Liver (tissue), 7 donors: ENCODE measurements at regions not wholly inside any gene's neighbourhood (a gene's known extent, or its start where the extent isn't known, plus 50 kb on each side); places are given as distances from the start of the nearest gene placed in this dataset.

Experiments
- DNase-seq: peaks from one replicate; pipeline ENCODE4 v3.0.0-alpha.2; 2017; ENCODE audit warnings: low spot score
- H3K27ac ChIP-seq, 2 donors: one replicate each; pipeline ENCODE4 v1.7.0; 2013; ENCODE audit warnings: inconsistent platforms in 2 of 2, low read length in 2 of 2, control low read depth in 1 of 2, low read depth in 1 of 2, mild to moderate bottlenecking in 1 of 2
- H3K27me3 ChIP-seq, 4 donors: one replicate each; pipeline versions ENCODE4 v1.6.1 to v1.7.0; 2013; ENCODE audit warnings: low read length in 3 of 4, inconsistent platforms in 1 of 4, mild to moderate bottlenecking in 1 of 4, moderate library complexity in 1 of 4; ENCODE audit not compliant: control insufficient read depth in 4 of 4, insufficient read depth in 4 of 4
- H3K36me3 ChIP-seq, 4 donors: one replicate each; pipeline versions ENCODE4 v1.6.1 to v1.7.0; 2013; ENCODE audit warnings: low read length in 3 of 4, mild to moderate bottlenecking in 3 of 4, low read depth in 1 of 4, moderate library complexity in 1 of 4; ENCODE audit not compliant: control insufficient read depth in 4 of 4, insufficient read depth in 3 of 4
- H3K4me1 ChIP-seq, 4 donors: one replicate each; pipeline versions ENCODE4 v1.6.1 to v1.7.0; 2013; ENCODE audit warnings: low read length in 3 of 4, mild to moderate bottlenecking in 3 of 4, moderate library complexity in 1 of 4; ENCODE audit not compliant: control insufficient read depth in 4 of 4, insufficient read depth in 4 of 4
- H3K4me3 ChIP-seq, 3 donors: one replicate each; pipeline versions ENCODE4 v1.6.1 to v1.7.0; 2013; ENCODE audit warnings: low read length in 3 of 3, control low read depth in 1 of 3, low read depth in 1 of 3, mild to moderate bottlenecking in 1 of 3
- H3K9ac ChIP-seq, 2 donors: one replicate each; pipeline ENCODE4 v1.7.0; 2013; ENCODE audit warnings: low read length in 2 of 2, mild to moderate bottlenecking in 2 of 2, moderate library complexity in 2 of 2, control low read depth in 1 of 2, low read depth in 1 of 2
- H3K9me3 ChIP-seq, 4 donors: one replicate each; pipeline versions ENCODE4 v1.6.1 to v1.7.0; 2013; ENCODE audit warnings: low read length in 3 of 4; ENCODE audit not compliant: control insufficient read depth in 4 of 4
- ATF3 ChIP-seq: IDR thresholded peaks from 2 replicates; pipeline ENCODE4 v1.6.1; 2016; ENCODE audit warnings: antibody characterized with exemption
- EGR1 ChIP-seq, 2 donors: IDR thresholded peaks; 2 replicates each; pipeline ENCODE4 v1.6.1; 2016 to 2018; ENCODE audit warnings: antibody characterized with exemption in 2 of 2, low read depth in 2 of 2
- FOXA1 ChIP-seq: IDR thresholded peaks from 2 replicates; pipeline ENCODE4 v1.6.1; 2016; ENCODE audit warnings: antibody characterized with exemption
- FOXA2 ChIP-seq: IDR thresholded peaks from 2 replicates; pipeline ENCODE4 v1.6.1; 2016; ENCODE audit warnings: antibody characterized with exemption
- HNF4A ChIP-seq, 2 donors: conservative IDR thresholded peaks; 2 replicates each; pipeline ENCODE4 v1.6.1; 2016; ENCODE audit warnings: antibody characterized with exemption in 2 of 2, mild to moderate bottlenecking in 2 of 2
- HNF4G ChIP-seq: IDR thresholded peaks from 2 replicates; pipeline ENCODE4 v1.6.1; 2016; ENCODE audit warnings: antibody characterized with exemption
- JUND ChIP-seq, 2 donors: IDR thresholded peaks; 2 replicates each; pipeline ENCODE4 v1.6.1; 2016; ENCODE audit warnings: antibody characterized with exemption in 2 of 2
- MAX ChIP-seq: IDR thresholded peaks from 2 replicates; pipeline ENCODE4 v1.6.1; 2016; ENCODE audit warnings: antibody characterized with exemption
- NR2F2 ChIP-seq: IDR thresholded peaks from 2 replicates; pipeline ENCODE4 v1.6.1; 2016; ENCODE audit warnings: antibody characterized with exemption
- RAD21 ChIP-seq, 2 donors: IDR thresholded peaks; 2 replicates each; pipeline ENCODE4 v1.6.1; 2016; ENCODE audit warnings: antibody characterized with exemption in 2 of 2, mild to moderate bottlenecking in 2 of 2
- RXRA ChIP-seq, 2 donors: IDR thresholded peaks; 2 replicates each; pipeline ENCODE4 v1.6.1; 2017 to 2018; ENCODE audit warnings: antibody characterized with exemption in 2 of 2, mild to moderate bottlenecking in 1 of 2
- SP1 ChIP-seq: IDR thresholded peaks from 2 replicates; pipeline ENCODE4 v1.6.1; 2018; ENCODE audit warnings: antibody characterized with exemption, mild to moderate bottlenecking
- TAF1 ChIP-seq: conservative IDR thresholded peaks from 2 replicates; pipeline ENCODE4 v1.6.1; 2016; ENCODE audit warnings: antibody characterized with exemption, mild to moderate bottlenecking
- YY1 ChIP-seq: IDR thresholded peaks from 2 replicates; pipeline ENCODE4 v1.6.1; 2016; ENCODE audit warnings: antibody characterized with exemption, mild to moderate bottlenecking
- ZBTB33 ChIP-seq: IDR thresholded peaks from 2 replicates; pipeline ENCODE4 v1.6.1; 2016; ENCODE audit warnings: antibody characterized with exemption
- WGBS: extraction: QIAGEN DNeasy Blood & Tissue Kit; methylation state at CpG from one replicate; pipeline ENCODE4 v1.1.7; 2013; 5-methylcytosine and 5-hydroxymethylcytosine counted together
- donor health status: healthy.
- donor health status: healthy.
- donor health status: healthy.
- donor health status: healthy.

GRCh38 chr1:47578721-47579419, 141.0 kb downstream of the FOXD2 start:
- Histone ChIP-seq H3K27me3 (peaks cover 0 to 3% (median 1%) of the 10 kb centered on the region in 4 donors), H3K36me3 (no peaks in the 10 kb centered on the region), H3K9ac (no peak overlapping the region), H3K27ac (no peak overlapping the region), H3K9me3 (no peaks in the 10 kb centered on the region), H3K4me3 (no peak overlapping the region), H3K4me1 (peaks cover 0 to 4% (median 0%) of the 10 kb centered on the region in 4 donors)
- TF ChIP-seq NR2F2 (peak; percentile 57), RXRA (IDR thresholded peaks at IDR 0.05) (no peak)
- DNase-seq, result no peak
- 45% methylated on average over 10 of the region's 10 CpGs for WGBS

DNA sequence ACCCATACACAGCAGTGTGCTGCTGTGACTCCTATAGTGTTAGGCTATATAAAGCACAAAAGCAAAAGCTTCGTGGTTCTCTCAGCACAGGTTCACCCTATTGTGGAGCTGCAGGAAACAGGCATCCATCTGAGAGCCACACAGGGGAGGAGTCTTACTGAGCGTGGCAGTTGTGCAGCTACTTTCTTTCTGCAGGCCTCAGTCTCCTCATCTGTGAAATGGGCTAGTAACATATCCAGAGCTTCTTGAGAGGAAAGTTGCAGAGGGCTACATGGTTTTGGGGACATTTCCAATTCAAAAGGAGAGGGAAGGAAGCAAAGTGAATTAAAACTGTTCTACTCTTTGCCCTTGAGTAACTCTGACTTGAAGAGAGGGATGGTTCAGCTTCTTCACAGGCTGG, 142.0 kb downstream of the FOXD2 start:
- H3K36me3 ChIP-seq, result no peaks in the 10 kb centered on the region
- peaks cover 0 to 3% (median 1%) of the 10 kb centered on the region in 4 donors for H3K27me3 ChIP-seq
- H3K27ac ChIP-seq, result no peak overlapping the region
- no peak for DNase-seq
- TF ChIP-seq HNF4G, result no peak
- no peak for TF ChIP-seq SP1
- no peak for TF ChIP-seq ZBTB33
- TF ChIP-seq YY1, result no peak
- no peak for TF ChIP-seq HNF4A (conservative IDR thresholded peaks at IDR 0.05)
- TF ChIP-seq FOXA1, result no peak
- TF ChIP-seq FOXA2, result no peak
- TF ChIP-seq RAD21 (IDR thresholded peaks at IDR 0.05), result no peak
- TF ChIP-seq MAX, result no peak
- no peak for TF ChIP-seq EGR1 (IDR thresholded peaks at IDR 0.05; ENCODE audit: low read depth in 2 of 2)
- no peak for TF ChIP-seq TAF1
- TF ChIP-seq JUND (IDR thresholded peaks at IDR 0.05), result no peak
- TF ChIP-seq ATF3, result no peak
- no peak for TF ChIP-seq NR2F2
- no peak for TF ChIP-seq RXRA (IDR thresholded peaks at IDR 0.05)
- peaks cover 0 to 4% (median 0%) of the 10 kb centered on the region in 4 donors for H3K4me1 ChIP-seq
- 76% methylated on average over 2 of the region's 2 CpGs for WGBS
- H3K9me3 ChIP-seq, result no peaks in the 10 kb centered on the region
- H3K4me3 ChIP-seq, result no peak overlapping the region
- no peak overlapping the region for H3K9ac ChIP-seq

DNA sequence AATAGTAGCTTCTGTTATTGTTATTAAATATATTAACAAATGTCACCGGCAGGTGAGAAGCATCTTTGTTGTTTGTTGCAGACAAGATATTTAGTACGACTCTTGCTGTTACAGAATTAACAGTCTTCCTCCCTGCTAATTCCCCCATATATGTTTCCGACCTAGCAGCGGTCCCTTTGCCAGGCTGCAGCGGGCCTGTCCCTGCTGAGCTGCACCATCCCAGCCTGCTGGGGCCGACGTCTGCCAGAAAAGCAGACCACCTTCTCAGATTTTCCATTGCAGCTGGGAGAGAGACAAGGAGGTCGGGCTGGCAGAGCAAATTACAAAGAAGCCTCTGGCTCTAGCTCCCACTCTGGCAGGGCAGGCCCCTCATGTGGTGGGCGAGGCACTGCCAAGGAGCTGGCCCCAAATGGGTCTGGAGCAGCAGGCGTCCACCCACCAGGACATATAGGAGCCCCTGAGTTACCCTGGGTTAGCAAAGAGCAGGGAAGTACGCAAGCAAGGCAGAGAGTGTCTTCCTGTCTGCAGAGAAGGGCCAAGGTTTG, 142.7 kb downstream of the FOXD2 start:
- 90% methylated on average over 11 of the region's 11 CpGs for WGBS
- Histone ChIP-seq H3K4me1 (peaks cover 0 to 4% (median 0%) of the 10 kb centered on the region in 4 donors), H3K27me3 (peaks cover 0 to 3% (median 1%) of the 10 kb centered on the region in 4 donors), H3K36me3 (no peaks in the 10 kb centered on the region), H3K27ac (no peak overlapping the region), H3K4me3 (no peak overlapping the region), H3K9me3 (no peaks in the 10 kb centered on the region), H3K9ac (no peak overlapping the region)
- no peak for DNase-seq
- TF ChIP-seq ZBTB33 (no peak), RAD21 (IDR thresholded peaks at IDR 0.05) (no peak), JUND (IDR thresholded peaks at IDR 0.05) (no peak), FOXA1 (no peak), NR2F2 (no peak)
